A673 (cell line): ENCODE measurements at regions not wholly inside any gene's neighbourhood (a gene's known extent, or its start where the extent isn't known, plus 50 kb on each side); places are given as distances from the start of the nearest gene placed in this dataset.

ENCODE experiments used
- BruUV-seq: library from RNA; stranded (reverse); fragments of 400-500 nt; replicated peaks from 2 replicates; lab custom pipeline; 2021; lab: Mats Ljungman, UMichigan
- CTCF ChIA-PET: fragments of 300-600 bp; sonication (Branson Sonifier 250); formaldehyde crosslinking; loops from one replicate; lab custom pipeline; 2022; ENCODE audit warnings: antibody characterized with exemption; lab: Charles Lee
- POLR2A ChIA-PET: fragments of 300-600 bp; sonication (Branson Sonifier 250); formaldehyde crosslinking; loops from one replicate; lab custom pipeline; 2022; ENCODE audit warnings: antibody characterized with exemption; ENCODE audit not compliant: low non-redundant PET; lab: Charles Lee
- DNase-seq: peaks from one replicate; pipeline ENCODE4 v3.0.0-alpha.2; 2015; ENCODE audit warnings: low spot score
- H3K27ac ChIP-seq: fragments of 200-600 bp; sonication (generic); 2 replicates; pipeline ENCODE4 v1.5.1; 2016; ENCODE audit warnings: mixed run types, low read depth, mild to moderate bottlenecking, mixed read lengths, antibody characterized with exemption, low read length; ENCODE audit not compliant: poor library complexity, severe bottlenecking
- H3K27me3 ChIP-seq: fragments of 200-600 bp; sonication (generic); replicated peaks from 2 replicates; pipeline ENCODE4 v1.6.1; 2017; ENCODE audit warnings: mixed run types, low read depth, mild to moderate bottlenecking, mixed read lengths, antibody characterized with exemption, low read length; ENCODE audit not compliant: insufficient read depth, poor library complexity
- H3K36me3 ChIP-seq: fragments of 200-600 bp; sonication (generic); 2 replicates; pipeline ENCODE4 v1.6.1; 2016; ENCODE audit warnings: mixed run types, mild to moderate bottlenecking, mixed read lengths, antibody characterized with exemption, low read length; ENCODE audit not compliant: insufficient read depth, poor library complexity, severe bottlenecking
- H3K4me1 ChIP-seq: fragments of 200-600 bp; sonication (generic); 2 replicates; pipeline ENCODE4 v1.6.1; 2017; ENCODE audit warnings: mixed run types, mild to moderate bottlenecking, mixed read lengths, antibody characterized with exemption, low read length; ENCODE audit not compliant: insufficient read depth, poor library complexity, severe bottlenecking
- H3K4me3 ChIP-seq: fragments of 200-600 bp; sonication (generic); 2 replicates; pipeline ENCODE4 v1.5.1; 2016; ENCODE audit warnings: low read depth, mixed run types, mild to moderate bottlenecking, mixed read lengths, low read length; ENCODE audit not compliant: poor library complexity, severe bottlenecking
- H3K9me3 ChIP-seq: fragments of 200-600 bp; sonication (generic); 2 replicates; pipeline ENCODE4 v1.6.1; 2016; ENCODE audit warnings: mixed run types, low read depth, mild to moderate bottlenecking, mixed read lengths, antibody characterized with exemption, low read length; ENCODE audit not compliant: poor library complexity, severe bottlenecking
- CTCF ChIP-seq: fragments of 300-800, 200-600 bp; sonication (generic); conservative IDR thresholded peaks from 2 replicates; pipeline ENCODE4 v1.5.1; 2017; ENCODE audit warnings: low read depth, mild to moderate bottlenecking, antibody characterized with exemption, low read length, moderate library complexity, mixed read lengths
- EZH2 ChIP-seq: fragments of 200-600 bp; sonication (generic); IDR thresholded peaks from 2 replicates; pipeline ENCODE4 v1.6.1; 2017; ENCODE audit warnings: borderline replicate concordance, low read depth, mild to moderate bottlenecking, mixed read lengths, antibody characterized with exemption, low read length; ENCODE audit not compliant: poor library complexity, severe bottlenecking
- intact Hi-C: fragments of 100-400 bp; cut with micrococcal nuclease; formaldehyde crosslinking; loops from one replicate; pipeline ENCODE4 v1.10.0; 2022; ENCODE audit not compliant: unreplicated experiment

GRCh38 chr5:125926172-125926571, 497.0 kb upstream of the GRAMD2B start:
- ChIA-PET POLR2A (no interaction called here), CTCF (no interaction called here)
- Histone ChIP-seq H3K36me3 (no peaks in the 10 kb centered on the region), H3K4me1 (no peaks in the 10 kb centered on the region), H3K27me3 (no peaks in the 10 kb centered on the region), H3K27ac (no peak overlapping the region), H3K4me3 (no peak overlapping the region), H3K9me3 (no peaks in the 10 kb centered on the region)
- DNase-seq, result no peak
- intact Hi-C loops, result no loop called here
- no peak for TF ChIP-seq EZH2
- no peak for TF ChIP-seq CTCF
- BruUV-seq, result no TSS peak

DNA sequence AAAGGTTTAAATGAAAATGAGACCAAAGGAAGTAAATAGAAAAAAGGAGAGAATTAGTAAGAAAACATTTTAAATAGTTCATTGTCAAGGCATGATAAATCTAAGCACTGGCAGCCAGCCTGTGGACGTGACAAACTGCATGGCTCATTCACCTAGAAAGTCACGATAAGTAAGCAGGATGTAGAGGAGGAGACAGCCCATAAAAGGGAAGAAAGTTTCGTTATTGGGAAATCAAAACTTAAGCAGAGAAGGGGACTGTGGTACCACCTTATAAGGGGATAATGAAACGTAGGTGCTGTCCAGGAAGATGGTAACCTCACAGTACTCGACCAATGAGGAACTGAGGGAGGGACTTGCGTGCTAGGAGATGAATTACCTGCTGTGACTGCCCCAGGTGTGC, 494.5 kb upstream of the GRAMD2B start:
- DNase-seq, result no peak
- H3K27me3 ChIP-seq, result no peaks in the 10 kb centered on the region
- H3K36me3 ChIP-seq, result no peaks in the 10 kb centered on the region
- CTCF ChIA-PET, result no interaction called here
- H3K4me3 ChIP-seq, result no peak overlapping the region
- no TSS peak for BruUV-seq
- H3K27ac ChIP-seq, result no peak overlapping the region
- intact Hi-C loops, result no loop called here
- POLR2A ChIA-PET, result no interaction called here
- H3K4me1 ChIP-seq, result no peaks in the 10 kb centered on the region
- H3K9me3 ChIP-seq, result no peaks in the 10 kb centered on the region
- no peak for TF ChIP-seq CTCF
- TF ChIP-seq EZH2, result no peak

DNA sequence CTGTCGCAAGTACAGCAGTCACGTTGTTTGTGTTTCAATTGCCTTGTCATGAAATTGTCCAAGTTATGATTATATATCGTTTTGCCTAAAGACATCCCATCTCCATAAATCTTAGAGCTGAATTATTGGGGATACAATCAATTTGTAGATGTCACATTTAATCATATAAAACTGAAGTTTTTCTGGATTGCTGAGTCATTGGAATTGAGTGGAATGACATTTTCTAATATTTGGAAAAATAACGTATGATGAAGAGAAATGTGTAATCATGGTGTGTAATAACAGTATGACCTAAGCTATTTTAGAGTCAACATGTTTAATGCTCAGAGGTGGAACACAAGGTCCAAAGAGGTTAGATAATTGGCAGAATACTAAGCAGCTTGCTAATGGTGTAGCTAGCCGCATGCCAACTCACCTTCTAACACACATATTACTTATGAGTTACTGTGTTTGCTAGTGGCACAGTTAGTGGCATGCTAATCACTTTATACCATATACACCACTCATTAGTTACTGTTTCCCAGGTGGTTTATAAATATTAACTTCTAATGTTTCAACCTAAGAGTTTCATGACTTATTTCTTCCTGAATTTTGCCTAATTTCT, 473.1 kb upstream of the GRAMD2B start:
- TF ChIP-seq EZH2 (no peak), CTCF (no peak)
- Histone ChIP-seq H3K4me1 (no peaks in the 10 kb centered on the region), H3K4me3 (no peak overlapping the region), H3K27ac (no peak overlapping the region), H3K27me3 (no peaks in the 10 kb centered on the region), H3K36me3 (no peaks in the 10 kb centered on the region), H3K9me3 (no peaks in the 10 kb centered on the region)
- intact Hi-C loops, result no loop called here
- BruUV-seq, result no TSS peak
- no peak for DNase-seq
- ChIA-PET POLR2A (no interaction called here), CTCF (no interaction called here)
